ENCODE measurements at regions not wholly inside any gene's neighbourhood (a gene's known extent, or its start where the extent isn't known, plus 50 kb on each side); places are given as distances from the start of the nearest gene placed in this dataset.

DNA sequence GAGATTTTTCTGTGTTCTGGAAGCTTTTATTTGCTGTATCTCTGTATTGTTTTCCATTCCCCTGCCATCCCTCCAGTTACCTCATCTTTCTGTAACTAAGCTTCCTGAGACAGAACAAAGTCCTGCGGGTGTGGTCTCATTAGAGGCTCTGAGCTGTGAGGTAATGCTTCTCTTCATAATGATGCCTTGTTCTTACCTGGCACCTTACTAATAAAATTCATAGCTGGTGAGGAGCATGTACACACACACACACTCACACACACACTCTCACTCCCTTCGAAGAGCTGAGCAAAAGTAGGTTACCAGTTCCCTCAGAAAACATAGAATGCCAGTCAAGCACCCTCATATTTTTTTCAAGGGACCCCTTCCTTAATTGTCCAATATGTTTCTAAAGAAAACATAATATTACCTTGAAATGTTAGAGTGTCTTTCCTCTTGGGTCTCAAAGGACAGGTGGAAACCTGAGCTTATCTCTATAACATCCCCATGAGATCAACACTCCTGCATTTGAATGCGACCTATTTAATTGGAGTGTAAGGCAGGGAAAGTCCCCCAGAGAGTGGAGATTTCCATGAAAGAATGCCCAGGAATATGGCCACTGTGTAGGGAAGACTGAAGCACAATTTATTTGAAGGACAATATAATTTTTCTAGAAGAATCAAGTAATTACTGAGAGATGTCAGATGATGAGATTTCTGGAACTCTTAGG is 161.6 kb upstream of the NCK2 start:
- Histone ChIP-seq H3K23ac (ENCODE audit: low read depth, low read length, poor library complexity) (no peak overlapping the region), H3K79me1 (ENCODE audit: low read depth, low read length) (no peaks in the 10 kb centered on the region), H4K8ac (ENCODE audit: low read depth, low read length) (no peak overlapping the region), H3K4ac (ENCODE audit: low read length) (no peak overlapping the region), H2BK15ac (ENCODE audit: low read length) (no peak overlapping the region), H2AK5ac (ENCODE audit: low read depth, low read length) (no peak overlapping the region), H4K91ac (ENCODE audit: low read depth, low read length, poor library complexity) (no peak overlapping the region), H2BK12ac (ENCODE audit: low read length) (no peak overlapping the region), H2BK5ac (ENCODE audit: low read length) (no peak overlapping the region), H3K36me3 (replicated peaks in 1 of 2; ENCODE audit: control insufficient read depth in 2 of 2, insufficient read depth in 2 of 2, low read length in 2 of 2) (no peaks in the 10 kb centered on the region), H3K14ac (ENCODE audit: low read length) (no peak overlapping the region), H3K9ac (ENCODE audit: low read depth, low read length, poor library complexity) (no peak overlapping the region), H3K4me2 (ENCODE audit: insufficient read depth, low read length, poor library complexity, severe bottlenecking) (no peak overlapping the region), H3K9me3 (replicated peaks in 1 of 2; ENCODE audit: control insufficient read depth in 2 of 2, insufficient read depth in 1 of 2, low read depth in 1 of 2, low read length in 2 of 2) (peaks cover 0 to 2% of the 10 kb centered on the region in 2 donors), H3K27ac (replicated peaks; ENCODE audit: low read length) (no peak overlapping the region), H2AFZ (ENCODE audit: low read length) (no peak overlapping the region), H3K4me1 (ENCODE audit: control insufficient read depth in 2 of 2, insufficient read depth in 1 of 2, low read depth in 1 of 2, low read length in 2 of 2) (peaks cover 0 to 2% of the 10 kb centered on the region in 2 donors), H3K27me3 (ENCODE audit: control insufficient read depth in 3 of 3, insufficient read depth in 3 of 3, low read depth in 1 of 3, low read length in 3 of 3) (peaks cover 0 to 3% (median 0%) of the 10 kb centered on the region in 3 experiments), H2BK120ac (ENCODE audit: low read depth, low read length) (no peak overlapping the region), H3K4me3 (ENCODE audit: low read length in 2 of 2) (no peak overlapping the region), H3K18ac (ENCODE audit: low read length) (no peak overlapping the region)
- DNase-seq (ENCODE audit: low spot score) = no peak
- no CpG with 5 or more reads among the region's 3 CpGs for WGBS, 2 donors (ENCODE audit: extremely low coverage in 2 of 2, insufficient read length in 2 of 2, insufficient replicate concordance in 1 of 2)

DNA sequence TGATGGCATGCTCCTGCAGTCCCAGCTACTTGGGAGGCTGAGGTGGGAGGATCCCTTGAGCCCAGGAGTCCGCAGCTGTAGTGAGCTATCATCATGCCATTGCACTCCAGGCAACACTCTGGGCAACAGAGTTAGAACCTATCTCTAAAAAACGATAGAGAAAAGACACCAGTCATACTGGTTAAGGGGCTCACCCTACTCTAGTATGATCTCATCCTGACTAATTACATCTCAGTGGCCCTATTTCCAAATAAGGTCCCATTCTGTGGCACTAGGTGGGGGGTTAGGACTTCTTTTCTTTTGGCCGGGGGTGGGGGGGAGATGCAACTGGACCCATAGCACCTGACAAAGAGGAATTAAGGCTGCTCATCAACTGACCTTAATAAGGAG is 163.2 kb upstream of the NCK2 start:
- H3K27me3 ChIP-seq (ENCODE audit: control insufficient read depth in 3 of 3, insufficient read depth in 3 of 3, low read depth in 1 of 3, low read length in 3 of 3) = peaks cover 0 to 3% (median 0%) of the 10 kb centered on the region in 3 experiments
- no peak overlapping the region for H2BK15ac ChIP-seq (ENCODE audit: low read length)
- H2BK12ac ChIP-seq (ENCODE audit: low read length) = no peak overlapping the region
- no peaks in the 10 kb centered on the region for H3K79me1 ChIP-seq (ENCODE audit: low read depth, low read length)
- H4K91ac ChIP-seq (ENCODE audit: low read depth, low read length, poor library complexity) = no peak overlapping the region
- H2BK5ac ChIP-seq (ENCODE audit: low read length) = no peak overlapping the region
- DNase-seq (ENCODE audit: low spot score) = no peak
- no peak overlapping the region for H2AK5ac ChIP-seq (ENCODE audit: low read depth, low read length)
- no peak overlapping the region for H3K23ac ChIP-seq (ENCODE audit: low read depth, low read length, poor library complexity)
- no peak overlapping the region for H3K4ac ChIP-seq (ENCODE audit: low read length)
- no peak overlapping the region for H3K27ac ChIP-seq (replicated peaks; ENCODE audit: low read length)
- H3K18ac ChIP-seq (ENCODE audit: low read length) = no peak overlapping the region
- H3K36me3 ChIP-seq (replicated peaks in 1 of 2; ENCODE audit: control insufficient read depth in 2 of 2, insufficient read depth in 2 of 2, low read length in 2 of 2) = no peaks in the 10 kb centered on the region
- no peak overlapping the region for H3K4me2 ChIP-seq (ENCODE audit: insufficient read depth, low read length, poor library complexity, severe bottlenecking)
- H2BK120ac ChIP-seq (ENCODE audit: low read depth, low read length) = no peak overlapping the region
- no peak overlapping the region for H4K8ac ChIP-seq (ENCODE audit: low read depth, low read length)
- no peak overlapping the region for H2AFZ ChIP-seq (ENCODE audit: low read length)
- no peak overlapping the region for H3K9ac ChIP-seq (ENCODE audit: low read depth, low read length, poor library complexity)
- WGBS, 2 donors (ENCODE audit: extremely low coverage in 2 of 2, insufficient read length in 2 of 2, insufficient replicate concordance in 1 of 2) = no CpG with 5 or more reads among the region's 3 CpGs
- H3K4me3 ChIP-seq (ENCODE audit: low read length in 2 of 2) = no peak overlapping the region
- peaks cover 0 to 2% of the 10 kb centered on the region in 2 donors for H3K9me3 ChIP-seq (replicated peaks in 1 of 2; ENCODE audit: control insufficient read depth in 2 of 2, insufficient read depth in 1 of 2, low read depth in 1 of 2, low read length in 2 of 2)
- H3K14ac ChIP-seq (ENCODE audit: low read length) = no peak overlapping the region
- H3K4me1 ChIP-seq (ENCODE audit: control insufficient read depth in 2 of 2, insufficient read depth in 1 of 2, low read depth in 1 of 2, low read length in 2 of 2) = peaks cover 4 to 5% of the 10 kb centered on the region in 2 donors

DNA sequence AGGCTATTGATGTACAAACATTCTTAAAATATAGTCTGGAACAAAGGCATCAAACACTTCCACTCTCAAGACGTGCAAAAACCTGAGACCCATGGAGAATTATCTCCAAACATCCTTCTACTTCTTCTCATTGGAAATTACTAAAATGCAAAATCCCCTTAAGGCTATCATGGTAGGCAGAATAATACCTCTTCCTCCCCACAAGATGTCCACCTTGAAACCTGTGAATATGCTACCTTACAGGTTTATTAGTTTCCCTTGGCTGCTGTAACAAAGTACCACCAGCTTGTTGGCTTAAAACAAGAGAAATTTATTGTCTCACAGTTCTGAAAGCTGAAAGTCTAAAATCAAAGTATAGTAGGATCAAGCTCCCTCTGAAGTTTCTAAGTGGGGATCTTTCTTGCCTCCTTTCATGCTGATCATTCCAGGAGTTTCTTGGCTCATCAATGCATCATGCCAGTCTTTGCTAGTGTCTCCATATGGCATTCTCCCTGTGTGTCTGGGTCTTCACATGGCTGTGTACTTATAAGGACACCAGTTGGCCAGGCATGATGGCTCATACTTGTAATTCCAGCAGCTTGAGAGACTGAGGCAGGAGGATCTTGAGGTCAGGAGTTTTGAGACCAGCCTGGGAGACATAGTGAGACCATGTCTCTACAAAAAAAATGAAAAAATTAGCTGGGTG is 163.7 kb upstream of the NCK2 start:
- no peaks in the 10 kb centered on the region for H3K36me3 ChIP-seq (replicated peaks in 1 of 2; ENCODE audit: control insufficient read depth in 2 of 2, insufficient read depth in 2 of 2, low read length in 2 of 2)
- peaks cover 0 to 3% (median 0%) of the 10 kb centered on the region in 3 experiments for H3K27me3 ChIP-seq (ENCODE audit: control insufficient read depth in 3 of 3, insufficient read depth in 3 of 3, low read depth in 1 of 3, low read length in 3 of 3)
- H4K8ac ChIP-seq (ENCODE audit: low read depth, low read length) = no peak overlapping the region
- H3K4ac ChIP-seq (ENCODE audit: low read length) = no peak overlapping the region
- H4K91ac ChIP-seq (ENCODE audit: low read depth, low read length, poor library complexity) = no peak overlapping the region
- peak overlapping the region; percentile 71 for H2AK5ac ChIP-seq (ENCODE audit: low read depth, low read length)
- no peak overlapping the region for H3K18ac ChIP-seq (ENCODE audit: low read length)
- peaks cover 5 to 6% of the 10 kb centered on the region in 2 donors for H3K4me1 ChIP-seq (ENCODE audit: control insufficient read depth in 2 of 2, insufficient read depth in 1 of 2, low read depth in 1 of 2, low read length in 2 of 2)
- no peak overlapping the region for H3K9ac ChIP-seq (ENCODE audit: low read depth, low read length, poor library complexity)
- H3K4me2 ChIP-seq (ENCODE audit: insufficient read depth, low read length, poor library complexity, severe bottlenecking) = no peak overlapping the region
- H3K4me3 ChIP-seq (ENCODE audit: low read length in 2 of 2) = no peak overlapping the region
- no peaks in the 10 kb centered on the region for H3K79me1 ChIP-seq (ENCODE audit: low read depth, low read length)
- H2BK15ac ChIP-seq (ENCODE audit: low read length) = no peak overlapping the region
- H3K23ac ChIP-seq (ENCODE audit: low read depth, low read length, poor library complexity) = no peak overlapping the region
- H3K9me3 ChIP-seq (replicated peaks in 1 of 2; ENCODE audit: control insufficient read depth in 2 of 2, insufficient read depth in 1 of 2, low read depth in 1 of 2, low read length in 2 of 2) = peaks cover 0 to 2% of the 10 kb centered on the region in 2 donors
- H2BK5ac ChIP-seq (ENCODE audit: low read length) = no peak overlapping the region
- no peak overlapping the region for H2AFZ ChIP-seq (ENCODE audit: low read length)
- DNase-seq (ENCODE audit: low spot score) = no peak
- no peak overlapping the region for H3K27ac ChIP-seq (replicated peaks; ENCODE audit: low read length)
- H2BK12ac ChIP-seq (ENCODE audit: low read length) = no peak overlapping the region
- no CpG with 5 or more reads among the region's 1 CpG for WGBS, 2 donors (ENCODE audit: extremely low coverage in 2 of 2, insufficient read length in 2 of 2, insufficient replicate concordance in 1 of 2)
- no peak overlapping the region for H2BK120ac ChIP-seq (ENCODE audit: low read depth, low read length)
- no peak overlapping the region for H3K14ac ChIP-seq (ENCODE audit: low read length)

DNA sequence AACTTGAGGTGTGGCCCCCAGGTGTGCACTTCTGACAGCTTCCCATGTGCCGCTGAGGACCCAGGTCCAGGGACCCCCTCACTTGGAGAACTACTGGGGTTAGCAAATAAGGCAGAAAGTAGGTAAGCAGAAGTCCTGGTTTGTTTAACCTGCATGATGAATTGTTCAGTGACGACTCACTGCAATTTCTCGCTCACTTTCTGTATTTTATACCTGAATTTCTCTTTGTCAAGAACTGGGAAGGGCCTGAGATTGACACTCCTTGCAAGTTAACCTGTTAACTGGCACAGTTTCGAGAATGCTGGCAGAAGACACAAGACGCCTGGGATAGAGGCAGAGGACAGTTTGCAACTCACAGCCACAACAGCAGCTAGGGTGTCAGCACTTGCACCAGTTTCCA is 164.5 kb upstream of the NCK2 start:
- Histone ChIP-seq H3K27ac (replicated peaks; ENCODE audit: low read length) (no peak overlapping the region), H3K18ac (ENCODE audit: low read length) (no peak overlapping the region), H2BK5ac (ENCODE audit: low read length) (no peak overlapping the region), H2BK12ac (ENCODE audit: low read length) (no peak overlapping the region), H4K8ac (ENCODE audit: low read depth, low read length) (no peak overlapping the region), H3K79me1 (ENCODE audit: low read depth, low read length) (no peaks in the 10 kb centered on the region), H3K36me3 (replicated peaks in 1 of 2; ENCODE audit: control insufficient read depth in 2 of 2, insufficient read depth in 2 of 2, low read length in 2 of 2) (no peaks in the 10 kb centered on the region), H3K4me2 (ENCODE audit: insufficient read depth, low read length, poor library complexity, severe bottlenecking) (no peak overlapping the region), H3K9ac (ENCODE audit: low read depth, low read length, poor library complexity) (no peak overlapping the region), H3K4ac (ENCODE audit: low read length) (no peak overlapping the region), H2AK5ac (ENCODE audit: low read depth, low read length) (no peak overlapping the region), H2AFZ (ENCODE audit: low read length) (no peak overlapping the region), H2BK120ac (ENCODE audit: low read depth, low read length) (no peak overlapping the region), H2BK15ac (ENCODE audit: low read length) (no peak overlapping the region), H3K14ac (ENCODE audit: low read length) (no peak overlapping the region), H3K9me3 (replicated peaks in 1 of 2; ENCODE audit: control insufficient read depth in 2 of 2, insufficient read depth in 1 of 2, low read depth in 1 of 2, low read length in 2 of 2) (peaks cover 0 to 2% of the 10 kb centered on the region in 2 donors), H3K27me3 (ENCODE audit: control insufficient read depth in 3 of 3, insufficient read depth in 3 of 3, low read depth in 1 of 3, low read length in 3 of 3) (peaks cover 0 to 4% (median 0%) of the 10 kb centered on the region in 3 experiments), H3K23ac (ENCODE audit: low read depth, low read length, poor library complexity) (no peak overlapping the region), H3K4me3 (ENCODE audit: low read length in 2 of 2) (no peak overlapping the region), H4K91ac (ENCODE audit: low read depth, low read length, poor library complexity) (no peak overlapping the region), H3K4me1 (ENCODE audit: control insufficient read depth in 2 of 2, insufficient read depth in 1 of 2, low read depth in 1 of 2, low read length in 2 of 2) (peaks cover 5 to 6% of the 10 kb centered on the region in 2 donors)
- no CpG with 5 or more reads among the region's 5 CpGs for WGBS, 2 donors (ENCODE audit: extremely low coverage in 2 of 2, insufficient read length in 2 of 2, insufficient replicate concordance in 1 of 2)
- no peak for DNase-seq (ENCODE audit: low spot score)
